ENCODE measurements at regions not wholly inside any gene's neighbourhood (a gene's known extent, or its start where the extent isn't known, plus 50 kb on each side); places are given as distances from the start of the nearest gene placed in this dataset.

DNA sequence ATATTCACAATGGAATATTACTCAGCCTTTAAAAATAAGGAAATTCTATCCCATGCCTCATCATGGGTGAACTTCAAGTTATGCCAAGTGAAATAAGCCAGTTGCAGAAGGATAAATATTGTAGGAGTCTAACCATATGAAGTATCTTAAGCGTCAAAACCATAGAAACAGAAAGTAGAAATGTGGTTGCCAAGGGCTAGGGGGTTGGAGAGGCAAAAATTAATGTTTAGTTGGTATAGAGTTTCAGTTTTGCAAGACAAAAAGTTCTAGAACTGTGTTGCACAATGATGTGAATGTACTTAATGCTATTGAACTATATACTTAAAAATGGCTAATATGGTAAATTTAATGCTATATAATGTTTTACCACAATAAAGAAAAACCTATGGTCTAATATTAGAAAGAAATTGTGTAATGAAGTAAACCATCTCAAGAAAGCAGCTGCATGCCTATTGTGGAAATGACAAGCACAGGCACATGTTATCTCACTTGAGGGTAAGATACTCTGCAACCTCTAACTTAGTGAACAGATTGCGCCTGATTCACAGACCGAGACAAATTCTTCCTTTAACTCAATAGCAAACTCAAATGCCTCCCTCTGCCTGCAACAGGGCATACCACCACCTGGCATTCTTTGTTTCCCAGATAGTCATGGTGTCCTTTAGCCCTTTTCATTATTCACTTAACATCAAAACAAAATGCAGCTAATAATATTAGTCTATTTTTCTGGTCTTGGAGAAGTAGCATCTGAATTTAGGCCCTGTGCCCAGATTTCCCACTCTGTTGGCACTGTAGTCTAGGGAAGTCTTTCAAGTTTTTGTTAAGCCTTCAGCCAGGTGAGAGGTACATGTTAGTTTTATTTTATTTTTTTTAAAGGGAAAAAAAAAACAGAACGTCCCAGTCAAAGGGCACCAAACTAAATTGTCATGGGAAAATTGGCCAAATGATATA is 80.2 kb upstream of the ACP3 start:
- no peak for DNase-seq (ENCODE audit: low spot score)

DNA sequence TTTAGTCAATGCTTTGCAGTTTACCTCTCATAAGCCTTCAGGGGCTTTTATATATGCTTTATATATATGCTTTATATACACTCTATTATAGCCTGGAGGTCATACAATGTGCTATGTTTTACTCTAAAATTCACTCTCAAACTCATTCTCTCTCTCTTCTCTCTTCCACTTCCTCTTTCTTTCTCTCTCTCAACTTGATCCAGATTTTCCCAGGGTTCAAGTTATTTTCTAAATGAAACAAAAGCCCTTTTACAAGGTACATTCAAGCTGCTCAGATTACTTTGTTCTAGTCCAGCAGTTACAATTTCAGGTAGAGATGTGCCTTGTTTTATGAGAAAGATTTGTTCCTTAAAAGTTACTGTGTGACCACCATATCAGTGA is 79.6 kb upstream of the ACP3 start:
- DNase-seq (ENCODE audit: low spot score): no peak

DNA sequence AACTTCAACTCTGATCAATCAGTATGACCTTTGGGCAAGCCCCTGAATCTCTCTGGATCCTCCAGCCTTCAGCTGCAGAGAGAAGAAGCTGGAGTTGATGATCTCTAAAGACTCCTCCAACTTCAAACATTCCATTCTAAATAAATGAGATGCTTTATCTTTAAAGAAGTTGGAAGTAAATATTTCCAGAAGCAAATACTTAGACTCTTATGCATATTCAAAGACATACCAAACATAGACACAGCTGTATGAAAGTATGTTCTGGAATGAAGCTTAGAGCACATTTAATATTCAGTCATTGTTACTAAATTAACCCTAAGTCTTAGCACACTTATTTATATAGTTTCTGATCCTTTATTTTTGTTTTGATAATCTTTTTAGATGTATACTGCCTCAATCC is 77.6 kb upstream of the ACP3 start:
- DNase-seq (ENCODE audit: low spot score): no peak

DNA sequence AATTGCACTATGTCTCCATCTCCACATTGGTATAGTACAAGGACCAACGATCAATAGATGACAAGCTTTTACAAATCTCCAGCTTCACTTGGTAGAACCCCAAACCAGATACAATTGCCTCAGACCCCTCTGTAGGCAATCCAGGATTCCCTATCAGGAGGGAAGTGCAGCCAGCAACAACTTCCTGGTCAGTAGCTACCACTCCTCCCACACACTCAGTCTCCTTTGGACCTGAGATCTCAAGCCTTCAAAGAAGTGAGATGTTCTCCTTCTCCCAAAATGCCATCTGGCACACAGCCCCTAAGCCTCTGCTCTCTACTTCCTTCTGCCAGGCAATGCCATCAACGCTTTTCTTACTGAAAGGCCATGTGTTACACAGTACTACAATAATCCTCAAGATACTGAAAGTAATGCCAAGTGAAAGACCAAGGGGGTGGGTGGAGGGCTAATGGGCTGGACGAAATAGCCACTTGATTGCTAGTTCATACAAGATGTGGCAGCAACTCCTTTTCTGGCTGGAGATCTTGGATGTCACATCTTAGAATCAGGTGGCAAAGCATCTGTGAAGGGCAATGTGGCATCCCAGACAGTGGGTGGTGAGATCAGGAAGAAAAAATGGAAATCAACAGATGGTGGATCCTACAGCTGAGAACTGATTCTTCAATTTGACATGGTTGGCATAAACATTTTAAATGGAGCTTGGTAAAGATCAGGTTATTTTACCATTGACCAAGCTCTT is 75.3 kb upstream of the ACP3 start:
- DNase-seq (ENCODE audit: low spot score): no peak

DNA sequence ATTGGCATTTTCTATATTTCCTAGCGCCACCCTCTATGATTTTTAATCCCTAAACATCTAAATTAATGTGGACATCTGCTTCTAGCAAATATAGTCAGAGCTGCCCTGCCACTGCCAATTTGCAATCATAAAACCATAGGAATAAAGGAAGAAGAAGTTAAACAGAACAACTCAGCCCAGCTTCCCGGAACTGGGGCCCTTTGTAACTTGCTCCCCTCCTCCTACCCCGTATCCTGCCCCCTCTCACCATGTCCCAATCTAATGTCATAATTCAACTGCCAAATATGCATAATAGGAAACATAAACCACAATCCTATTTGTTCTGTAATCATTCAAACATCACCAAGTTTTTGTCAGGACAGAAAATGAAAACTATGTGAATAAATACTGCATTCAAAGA is 74.4 kb upstream of the ACP3 start:
- DNase-seq (ENCODE audit: low spot score): no peak

DNA sequence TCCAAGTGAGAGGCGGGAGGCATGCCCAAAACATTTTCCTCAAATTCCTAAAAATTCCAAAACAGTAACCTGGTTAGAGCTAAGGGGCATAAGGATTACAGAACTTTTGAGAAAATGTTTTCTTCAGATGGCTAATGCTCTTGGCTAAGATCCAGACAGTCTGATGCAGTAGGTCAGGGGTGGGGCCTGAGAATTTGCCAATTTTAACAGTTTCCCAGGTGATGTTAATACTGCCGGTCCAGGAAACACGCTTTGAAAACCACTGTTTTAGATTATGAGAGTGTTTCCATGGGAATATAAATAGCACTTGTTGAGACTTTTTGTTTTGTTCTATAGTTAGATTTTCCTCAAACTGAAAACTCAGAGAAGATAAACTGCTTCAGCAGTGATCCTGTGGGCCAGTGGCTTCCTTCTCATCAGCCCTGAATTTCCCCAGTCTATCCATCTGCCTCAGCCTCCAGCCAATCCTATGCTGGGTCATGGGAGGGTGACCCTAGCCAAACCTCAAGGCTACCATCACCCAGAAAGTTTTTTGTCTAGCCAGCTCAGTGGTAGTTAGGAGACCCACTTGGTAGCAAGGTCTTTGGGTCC is 71.6 kb upstream of the ACP3 start:
- no peak for DNase-seq (ENCODE audit: low spot score)

DNA sequence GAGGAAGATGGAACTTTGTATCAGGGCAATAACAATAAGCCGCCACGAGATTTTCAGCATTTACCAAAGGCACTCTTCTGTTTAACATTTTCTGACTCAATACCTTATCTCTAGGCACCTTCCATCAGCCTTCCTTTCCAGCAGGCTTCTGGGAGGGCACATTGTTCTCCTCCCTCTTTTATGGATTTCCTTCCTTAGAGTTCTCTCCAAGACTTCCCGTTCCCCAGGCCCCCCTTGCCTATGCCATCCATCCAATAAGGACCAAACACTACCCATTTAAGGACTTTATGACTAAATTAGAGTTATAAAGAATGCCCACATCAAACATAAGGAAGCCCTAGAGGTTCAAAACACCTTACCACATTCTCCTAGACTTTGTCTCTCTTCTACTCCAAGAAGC is 71.0 kb upstream of the ACP3 start:
- DNase-seq (ENCODE audit: low spot score): no peak

DNA sequence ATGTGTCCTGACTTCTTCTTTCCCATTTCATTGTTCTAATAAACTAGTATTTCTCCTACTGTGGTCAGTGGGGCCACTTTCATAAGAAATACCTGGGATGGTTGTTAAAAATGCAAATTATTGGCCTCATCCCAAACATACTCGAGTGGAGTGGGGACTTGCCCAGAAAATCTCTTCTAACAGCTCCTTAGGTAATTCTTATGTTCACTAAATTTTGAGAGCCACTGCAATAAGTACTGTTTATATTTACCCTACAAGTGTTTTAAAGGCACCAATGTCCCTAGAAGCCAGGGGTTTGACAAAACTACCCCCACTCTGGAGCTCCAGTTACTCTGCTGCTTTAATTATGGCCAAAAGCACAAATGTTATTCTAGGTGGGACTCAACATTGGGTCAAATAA is 70.0 kb upstream of the ACP3 start:
- DNase-seq (ENCODE audit: low spot score): no peak

DNA sequence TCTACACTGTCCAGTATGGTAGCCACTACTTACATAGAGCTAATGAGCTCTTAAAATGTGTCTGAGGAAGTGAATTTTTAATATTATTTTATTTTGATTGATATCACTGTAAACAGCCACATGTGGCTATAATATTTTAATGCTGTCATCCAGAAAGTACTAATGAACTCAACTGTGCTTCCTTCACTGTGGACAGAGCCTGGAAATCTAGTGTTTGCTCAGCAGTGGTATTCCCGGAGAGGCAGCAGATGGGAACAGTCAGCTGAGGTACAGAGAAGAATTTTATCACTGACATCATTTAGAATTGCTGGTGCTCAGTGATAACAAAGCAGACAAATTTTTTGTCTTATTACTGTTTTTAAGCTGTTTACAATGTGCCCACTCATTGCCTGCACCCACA is 68.7 kb upstream of the ACP3 start:
- DNase-seq (ENCODE audit: low spot score): no peak

DNA sequence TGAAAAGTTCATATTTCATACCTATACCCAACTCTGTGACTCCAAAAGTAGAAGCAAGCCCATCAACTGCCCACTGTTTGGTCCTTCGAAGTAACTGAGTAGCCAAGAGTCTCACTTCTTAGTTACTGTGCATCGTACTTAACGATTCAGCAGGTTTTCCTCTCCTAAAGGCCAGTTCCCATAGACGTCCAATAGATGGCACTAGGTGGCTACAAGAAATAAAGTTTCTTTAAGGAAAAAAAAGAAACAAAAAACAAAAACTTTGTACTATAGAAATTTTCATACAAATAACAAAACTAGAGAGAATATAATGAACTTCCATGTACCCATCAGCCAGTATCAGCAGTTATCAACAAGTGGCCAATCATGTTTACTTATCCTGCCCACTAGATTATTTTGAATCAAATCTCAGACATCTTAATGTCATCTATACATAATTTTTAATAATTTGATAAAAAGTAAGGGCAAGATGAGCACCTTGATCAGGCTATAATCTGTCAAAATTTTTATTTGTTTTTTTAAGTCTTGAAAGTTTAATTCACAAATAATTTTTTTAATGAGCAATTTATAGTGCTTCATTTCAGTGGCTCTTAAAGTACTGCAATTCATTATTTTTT is 63.8 kb upstream of the ACP3 start:
- DNase-seq (ENCODE audit: low spot score): peak; percentile 66

DNA sequence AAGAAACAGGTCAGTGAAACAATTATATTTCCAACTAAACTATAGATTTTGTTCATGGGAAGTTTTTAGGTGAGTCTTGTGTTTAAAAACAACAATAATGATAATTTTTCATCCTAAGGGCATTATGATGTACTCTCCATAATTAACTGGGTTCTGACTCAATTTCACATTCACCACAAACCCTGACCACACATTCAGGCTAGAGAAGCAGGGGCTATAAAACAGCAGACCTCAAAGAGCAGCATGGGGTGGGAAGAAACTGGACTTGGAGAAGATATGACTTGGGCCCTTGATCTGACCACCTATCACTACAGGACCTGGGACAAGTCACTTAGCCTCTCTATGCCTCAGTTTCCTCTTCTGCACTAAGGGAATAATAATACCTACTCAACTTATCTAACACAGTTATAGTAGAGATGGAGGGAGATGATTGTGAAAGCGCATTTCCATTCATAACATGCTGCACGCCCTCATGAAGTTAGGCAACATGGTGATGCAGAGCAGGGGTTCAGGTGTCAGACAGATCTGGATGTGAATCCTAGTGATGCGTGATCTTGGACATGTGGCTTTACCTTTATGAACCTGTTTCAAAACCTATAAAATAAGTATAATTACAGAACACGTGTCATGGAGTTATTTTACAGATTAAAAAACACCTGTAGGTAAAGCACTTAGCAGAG is 63.0 kb upstream of the ACP3 start:
- DNase-seq (ENCODE audit: low spot score): no peak

DNA sequence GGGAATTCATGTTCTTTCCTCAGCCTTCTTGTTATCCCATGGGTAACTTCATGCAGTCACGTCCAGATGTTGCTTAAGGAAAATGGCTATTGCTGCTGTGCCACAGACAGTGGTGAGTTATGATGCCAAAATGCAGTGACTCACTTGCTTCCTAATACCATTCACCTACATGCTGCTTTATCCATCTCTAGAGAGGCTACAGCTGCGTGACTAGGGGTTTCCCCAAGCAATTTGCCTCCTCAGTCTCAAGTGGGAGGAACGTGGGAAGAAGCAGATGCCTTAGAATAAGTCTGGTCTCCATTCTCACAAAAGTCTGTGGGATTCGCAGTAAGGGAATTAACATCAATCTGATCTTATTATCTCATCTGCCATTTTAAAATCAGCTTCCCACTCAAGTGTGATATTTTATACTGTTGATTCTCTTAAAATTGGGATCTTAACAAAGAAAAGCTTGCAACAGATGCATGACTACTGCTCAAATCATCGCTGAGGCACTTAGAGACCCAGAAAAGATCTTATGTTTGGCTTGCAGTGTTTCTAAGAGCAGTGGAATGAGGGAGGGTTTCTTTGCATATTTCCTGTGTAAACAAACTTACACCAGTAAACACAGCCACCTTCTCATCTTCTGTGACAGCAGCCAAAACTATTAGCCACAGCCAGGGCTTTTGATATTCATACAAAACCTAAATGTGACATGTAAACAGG is 62.0 kb upstream of the ACP3 start:
- no peak for DNase-seq (ENCODE audit: low spot score)

DNA sequence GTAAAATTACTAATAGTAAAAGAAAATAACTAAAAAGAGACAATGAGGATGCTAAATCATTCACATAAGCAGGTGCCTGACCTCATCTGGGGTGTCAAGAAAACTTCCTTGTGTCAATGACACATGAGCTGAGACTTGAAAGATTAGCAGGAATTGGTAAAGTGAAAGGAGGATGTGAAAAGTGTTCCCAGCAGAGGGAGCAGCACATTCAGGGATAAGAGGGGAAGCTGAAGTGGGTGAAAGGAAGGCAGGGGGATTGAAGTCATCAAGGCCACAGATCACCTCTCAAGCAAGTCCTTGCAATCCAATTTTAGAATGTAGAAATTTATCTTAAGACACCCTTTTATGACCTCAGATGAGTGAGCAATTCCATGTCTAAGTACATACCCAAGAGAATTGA is 60.2 kb upstream of the ACP3 start:
- peak; percentile 76 for DNase-seq (ENCODE audit: low spot score)

DNA sequence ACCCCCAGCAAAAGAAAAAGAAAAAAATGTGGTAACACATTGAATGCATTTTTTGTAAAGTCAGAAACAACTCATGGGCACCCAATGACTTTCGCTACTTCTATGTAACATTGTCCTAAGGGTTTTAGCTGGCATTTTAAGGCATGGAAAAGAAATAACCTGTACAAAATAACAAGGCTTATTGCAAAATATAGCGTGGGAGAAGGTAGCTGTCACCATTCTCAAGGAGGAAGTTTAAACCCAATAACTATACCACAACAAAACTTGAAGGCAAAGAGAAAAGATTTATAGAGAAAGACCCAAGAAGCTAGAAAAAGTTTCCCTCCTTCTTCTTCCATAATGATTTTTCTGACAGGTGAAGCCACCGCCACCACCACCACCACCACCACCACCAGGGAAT is 55.7 kb upstream of the ACP3 start:
- DNase-seq (ENCODE audit: low spot score): no peak

DNA sequence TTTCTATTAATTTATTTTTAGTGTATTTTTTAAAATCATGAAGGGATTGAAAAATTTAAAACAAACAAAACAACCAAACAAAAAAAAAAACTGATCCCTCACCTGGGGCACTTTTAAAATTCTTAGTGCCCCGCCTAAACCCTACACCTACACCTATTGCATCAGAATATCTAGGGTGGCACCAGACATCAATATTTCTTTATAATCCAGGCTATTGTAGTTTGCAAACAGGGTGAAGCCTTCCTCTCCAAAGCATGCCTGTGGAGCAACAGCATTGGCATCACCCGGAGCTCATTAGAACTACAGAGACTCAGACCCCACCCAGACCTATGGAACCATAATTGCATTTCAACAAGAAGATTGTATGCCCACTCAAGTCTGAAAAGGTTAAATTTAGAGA is 54.9 kb upstream of the ACP3 start:
- no peak for DNase-seq (ENCODE audit: low spot score)

DNA sequence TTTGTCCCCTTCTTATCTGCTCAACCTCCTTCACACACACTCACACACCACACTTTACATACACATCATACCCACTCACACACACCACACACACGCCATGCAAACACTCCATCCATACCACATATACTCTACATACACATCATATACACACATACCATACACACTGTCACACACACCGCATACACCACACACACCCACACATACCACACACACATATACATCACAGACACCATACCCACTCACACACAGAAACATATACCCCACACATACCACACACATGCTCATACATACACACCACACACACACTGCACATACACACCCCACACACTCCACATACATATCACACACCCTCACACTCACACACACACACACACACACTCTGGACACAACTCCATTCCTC is 54.3 kb upstream of the ACP3 start:
- no peak for DNase-seq (ENCODE audit: low spot score)

DNA sequence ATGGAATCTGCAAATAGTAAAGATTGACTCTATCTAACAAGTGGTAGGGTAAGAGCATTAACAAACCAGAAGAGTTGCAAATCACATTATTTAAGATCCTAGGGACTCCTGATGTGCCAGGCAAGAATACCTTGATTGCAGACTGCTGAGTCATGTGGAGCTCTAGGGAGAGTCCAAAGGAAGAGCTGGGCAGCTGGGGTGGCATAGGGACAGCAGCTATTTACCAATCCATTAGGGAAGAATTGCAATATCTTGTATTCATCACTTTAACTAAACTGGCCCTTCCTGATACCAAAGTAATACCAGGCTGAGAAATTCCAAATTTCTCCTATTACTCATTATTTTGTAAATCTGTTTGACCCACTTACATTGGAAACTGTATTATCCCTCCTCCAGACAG is 52.2 kb upstream of the ACP3 start:
- DNase-seq (ENCODE audit: low spot score): no peak

DNA sequence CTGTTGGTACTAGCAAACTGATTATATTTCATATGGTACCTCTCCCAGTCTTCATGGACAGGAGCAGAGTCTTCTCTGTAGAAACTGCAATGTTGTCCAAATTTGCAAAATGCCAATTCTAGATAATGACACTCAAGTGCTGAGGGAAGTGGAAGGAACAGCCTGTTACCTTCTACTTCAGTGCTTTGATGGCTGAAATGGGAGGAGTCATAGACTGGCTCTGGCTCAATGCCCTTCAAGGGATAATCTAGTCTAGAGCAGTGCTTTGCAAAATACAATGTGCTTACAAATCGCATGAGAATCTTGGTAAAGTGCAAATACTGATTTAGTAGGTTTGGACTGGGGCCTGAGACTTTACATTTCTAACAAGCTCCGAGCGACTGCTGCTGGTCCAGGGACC is 51.7 kb upstream of the ACP3 start:
- no peak for DNase-seq (ENCODE audit: low spot score)

DNA sequence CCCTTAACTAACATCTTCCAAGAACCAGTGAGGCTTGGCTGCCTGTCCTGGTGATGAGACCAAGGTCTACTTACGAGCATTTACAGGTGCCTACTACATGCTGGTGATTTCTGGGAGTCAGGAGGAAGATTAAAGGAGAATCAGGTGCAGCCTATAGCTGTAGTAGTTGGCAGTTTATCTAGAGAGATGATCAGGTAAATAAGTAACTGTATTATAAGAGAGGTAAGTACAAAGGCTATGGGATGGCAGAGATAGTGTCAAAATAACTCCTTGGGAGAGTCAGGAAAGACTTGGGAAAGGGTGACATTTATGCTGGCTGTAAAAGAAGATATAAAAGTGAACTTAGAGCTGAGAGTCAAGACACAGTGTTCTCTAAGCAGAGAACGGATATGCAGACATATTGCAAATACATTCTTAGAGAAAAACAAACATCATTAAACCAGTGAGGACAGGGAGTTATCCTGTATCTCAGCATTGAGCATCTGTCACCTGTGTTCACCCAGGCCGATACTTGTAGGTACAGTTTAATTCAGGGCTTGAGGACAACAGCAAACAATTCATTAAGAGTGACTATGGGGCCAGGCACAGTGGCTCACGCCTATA is 49.7 kb upstream of the ACP3 start:
- no peak for DNase-seq (ENCODE audit: low spot score)
